GM12891 (cell line): ENCODE measurements at regions not wholly inside any gene's neighbourhood (a gene's known extent, or its start where the extent isn't known, plus 50 kb on each side); places are given as distances from the start of the nearest gene placed in this dataset.

Experiments
- DNase-seq: peaks from one replicate; pipeline ENCODE4 v3.0.0; 2011; ENCODE audit warnings: low spot score; ENCODE audit not compliant: insufficient read length
- FAIRE-seq: peaks from 2 replicates; lab custom pipeline; 2011; peaks lifted over from hg19 to GRCh38; lab: Jason Lieb, UNC
- PAX5 ChIP-seq: IDR thresholded peaks from 2 replicates; pipeline ENCODE4 v1.6.1; 2011; ENCODE audit warnings: low read length, moderate library complexity, mild to moderate bottlenecking; ENCODE audit not compliant: insufficient read depth, severe bottlenecking
- POLR2A ChIP-seq: IDR thresholded peaks from 2 replicates; pipeline ENCODE4 v1.6.1; 2011; ENCODE audit warnings: low read depth, low read length, control low read depth
- POLR2AphosphoS5 ChIP-seq: IDR thresholded peaks from 2 replicates; pipeline ENCODE4 v1.6.1; 2011; ENCODE audit warnings: low read depth, low read length, control low read depth
- POU2F2 ChIP-seq: IDR thresholded peaks from 2 replicates; pipeline ENCODE4 v1.6.1; 2011; ENCODE audit warnings: low read depth, mild to moderate bottlenecking, control low read depth, low read length, moderate library complexity
- SPI1 ChIP-seq: IDR thresholded peaks from 2 replicates; pipeline ENCODE4 v1.6.1; 2011; ENCODE audit warnings: low read depth, low read length, control low read depth
- TAF1 ChIP-seq: IDR thresholded peaks from 2 replicates; pipeline ENCODE4 v1.6.1; 2011; ENCODE audit warnings: low read depth, low read length, control low read depth

- FAIRE-seq (no peak), DNase-seq (no peak)
- no peak for TF ChIP-seq PAX5
- no peak for TF ChIP-seq POU2F2
- no peak for TF ChIP-seq TAF1
- TF ChIP-seq SPI1, result no peak
- no peak for TF ChIP-seq POLR2A
- no peak for TF ChIP-seq POLR2AphosphoS5
Observed at GRCh38 chr2:29974086-29974485, 52.7 kb upstream of the ALK start.

- DNase-seq (no peak), FAIRE-seq (no peak)
- TF ChIP-seq POU2F2 (no peak), TAF1 (no peak), POLR2A (no peak), POLR2AphosphoS5 (no peak), PAX5 (no peak), SPI1 (no peak)
Observed at GRCh38 chr2:29977284-29977683, 55.9 kb upstream of the ALK start.

DNA sequence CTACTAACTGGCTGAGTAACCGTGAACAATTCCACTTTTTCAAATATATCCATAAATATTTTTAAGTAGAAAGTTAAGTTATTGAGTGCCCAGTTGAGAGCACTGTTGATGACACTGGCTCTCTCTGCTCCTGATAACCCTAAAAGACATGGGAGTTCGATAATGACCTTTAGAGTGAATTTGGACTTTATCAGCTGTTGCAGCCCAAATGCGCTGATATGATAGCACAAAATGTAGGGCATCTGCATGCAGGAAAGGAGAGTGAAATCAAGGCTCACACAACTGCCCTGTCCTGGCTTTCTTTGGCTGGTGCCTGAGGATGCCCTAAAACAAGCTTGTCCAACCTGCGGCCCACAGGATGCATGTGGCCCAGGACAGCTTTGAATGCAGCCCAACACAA, 60.0 kb upstream of the ALK start:
- FAIRE-seq (no peak), DNase-seq (no peak)
- no peak for TF ChIP-seq PAX5
- no peak for TF ChIP-seq POLR2AphosphoS5
- TF ChIP-seq POLR2A, result no peak
- no peak for TF ChIP-seq TAF1
- no peak for TF ChIP-seq SPI1
- TF ChIP-seq POU2F2, result no peak

GRCh38 chr2:29983308-29983707, 61.9 kb upstream of the ALK start:
- no peak for FAIRE-seq
- TF ChIP-seq TAF1 (no peak), PAX5 (no peak), POLR2AphosphoS5 (no peak), POU2F2 (no peak)
- no peak for DNase-seq

DNA sequence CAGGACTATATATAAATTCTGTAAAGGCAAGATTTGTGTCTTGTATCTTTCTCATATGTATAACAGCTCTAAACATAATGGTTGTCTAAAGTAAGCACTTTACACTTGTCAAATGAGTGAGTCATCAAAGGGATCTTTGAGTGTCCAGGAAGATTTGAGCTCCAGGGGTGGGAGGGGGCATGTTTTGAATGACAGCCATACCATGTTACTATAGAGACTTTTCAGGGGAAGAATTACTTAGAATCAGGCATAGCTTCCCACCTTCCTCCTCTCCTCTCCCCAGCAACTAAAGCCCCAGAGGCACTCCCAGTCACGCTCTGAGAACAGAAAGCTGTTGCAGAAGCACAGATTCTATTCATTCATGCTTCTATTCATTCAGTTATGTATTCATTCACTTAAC, 65.8 kb upstream of the ALK start:
- DNase-seq, result no peak
- TF ChIP-seq SPI1 (no peak), POU2F2 (no peak), POLR2AphosphoS5 (no peak), POLR2A (no peak), TAF1 (no peak), PAX5 (no peak)
- no peak for FAIRE-seq

GRCh38 chr2:29990129-29990528, 68.7 kb upstream of the ALK start:
- no peak for FAIRE-seq

GRCh38 chr2:29991086-29991485, 69.7 kb upstream of the ALK start:
- no peak for FAIRE-seq
- no peak for DNase-seq
- TF ChIP-seq POLR2A (no peak), TAF1 (no peak)

More at GRCh38 chr2:29990129-29990528, 68.7 kb upstream of the ALK start:
- no peak for DNase-seq
- no peak for TF ChIP-seq POLR2AphosphoS5
- no peak for TF ChIP-seq TAF1

- TF ChIP-seq POU2F2, result no peak
- no peak for TF ChIP-seq SPI1
- TF ChIP-seq POLR2A, result no peak
- TF ChIP-seq TAF1, result no peak
- no peak for TF ChIP-seq PAX5
- TF ChIP-seq POLR2AphosphoS5, result no peak
- FAIRE-seq (no peak), DNase-seq (no peak)
Observed at GRCh38 chr2:29995241-29995640, 73.9 kb upstream of the ALK start.

- DNase-seq, result no peak
- TF ChIP-seq SPI1 (no peak), POU2F2 (no peak), POLR2AphosphoS5 (no peak), TAF1 (no peak), POLR2A (no peak), PAX5 (no peak)
- FAIRE-seq, result no peak
Observed at GRCh38 chr2:30003128-30003527, 81.7 kb upstream of the ALK start.

DNA sequence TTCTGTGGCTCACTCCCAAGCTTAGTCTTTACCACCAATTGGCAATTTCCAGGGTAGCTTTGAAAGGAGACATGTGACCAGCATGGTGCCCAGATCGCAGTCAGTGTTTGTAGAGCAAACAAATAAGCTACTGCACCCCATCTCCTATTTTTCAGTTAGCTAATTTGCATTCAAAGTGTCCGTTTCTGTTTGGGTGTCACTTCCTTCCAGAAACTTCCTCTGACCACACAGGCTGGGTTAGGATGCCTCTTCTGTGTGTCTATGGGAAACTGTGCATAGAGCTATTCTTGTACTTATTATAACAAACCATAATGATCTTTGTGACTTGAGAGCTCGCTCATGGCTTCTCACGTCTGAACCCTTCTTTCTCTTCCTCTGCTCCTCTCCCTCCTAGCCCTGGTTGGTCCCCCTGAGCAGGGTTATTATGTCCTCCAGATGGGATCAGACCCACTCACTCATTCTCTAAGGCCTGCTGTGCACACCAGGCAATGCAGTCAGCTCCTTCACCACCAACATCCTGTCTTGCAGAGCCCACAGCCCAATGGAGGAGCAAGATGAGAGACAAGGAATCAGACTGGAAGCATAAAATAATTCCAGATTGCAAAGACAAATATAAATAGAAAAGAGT, 101.2 kb upstream of the ALK start:
- FAIRE-seq, result peak; percentile 38
- no peak for TF ChIP-seq POLR2AphosphoS5
- TF ChIP-seq PAX5, result no peak
- no peak for TF ChIP-seq POLR2A
- peak; percentile 40; the same call in 1 of the 2 replicates for TF ChIP-seq SPI1
- no peak for DNase-seq

DNA sequence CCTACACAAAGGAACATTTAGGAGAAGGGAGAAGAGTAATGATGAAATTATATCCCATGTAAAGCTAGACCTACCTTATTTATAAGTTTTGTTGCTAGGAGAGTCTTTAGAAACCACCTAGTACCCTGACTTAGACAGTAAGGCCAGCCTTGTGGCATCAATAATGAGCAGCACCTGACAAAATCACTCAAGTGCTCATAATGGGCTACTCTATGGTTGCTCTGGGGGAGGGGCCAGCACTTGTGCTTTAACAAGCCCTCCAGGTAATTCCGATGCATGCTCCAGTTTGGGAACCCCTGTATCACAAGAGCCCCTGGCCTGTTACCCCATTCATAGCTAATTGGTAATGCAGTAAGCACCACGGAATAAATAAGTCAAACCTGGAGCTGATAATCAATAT, 102.9 kb upstream of the ALK start:
- no peak for DNase-seq
- FAIRE-seq, result no peak
- TF ChIP-seq PAX5, result no peak
- no peak for TF ChIP-seq TAF1
- TF ChIP-seq SPI1, result no peak
- no peak for TF ChIP-seq POU2F2
- TF ChIP-seq POLR2AphosphoS5, result no peak
- TF ChIP-seq POLR2A, result no peak
